LoVo (cell line): ENCODE measurements at regions not wholly inside any gene's neighbourhood (a gene's known extent, or its start where the extent isn't known, plus 50 kb on each side); places are given as distances from the start of the nearest gene placed in this dataset.

ENCODE experiments used
- DNase-seq: peaks from one replicate; pipeline ENCODE4 v3.0.0-alpha.2; 2016; ENCODE audit warnings: low spot score

- no peak for DNase-seq
These were observed 305.7 kb upstream of the BOD1L1 start for GRCh38 chr4:13933191-13933590.

DNA sequence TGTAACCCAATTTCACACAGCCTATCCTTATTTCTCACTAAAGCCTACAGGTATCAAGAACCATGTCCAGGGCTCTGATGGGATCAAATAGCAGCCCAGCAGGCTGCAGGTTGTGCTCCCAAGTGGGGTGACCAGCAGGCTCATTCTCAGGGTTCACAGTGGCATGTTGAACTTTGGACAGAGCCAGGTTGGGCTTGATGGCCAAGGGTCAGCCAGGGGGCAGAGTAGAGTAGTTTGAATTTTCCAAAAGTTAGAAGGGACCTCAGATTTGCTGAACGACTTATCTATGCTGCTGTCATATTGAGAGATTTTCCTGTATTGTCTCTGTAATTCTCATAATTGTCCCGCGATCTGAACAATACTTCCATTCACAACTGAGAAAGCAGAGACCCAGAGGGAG, 310.8 kb upstream of the BOD1L1 start:
- DNase-seq = no peak

DNA sequence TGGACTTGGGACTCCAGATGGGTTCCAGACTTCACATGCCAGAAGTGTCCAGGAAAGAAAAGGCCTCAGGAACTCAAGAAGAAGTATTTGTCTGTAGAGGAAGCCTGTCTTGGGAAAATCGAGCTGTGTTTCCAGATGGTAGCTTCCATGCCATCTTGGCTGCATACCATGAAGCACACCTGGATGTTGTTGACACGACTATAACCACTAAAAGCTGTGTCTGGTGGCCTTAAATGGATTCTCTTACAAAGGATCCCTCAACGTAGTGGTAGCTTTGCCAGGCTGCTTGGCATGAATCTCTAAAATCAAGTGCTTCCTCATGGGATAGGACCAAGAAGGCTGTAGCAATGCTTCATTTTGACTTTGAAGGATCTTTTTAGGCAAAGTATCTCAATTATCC, 313.4 kb upstream of the BOD1L1 start:
- no peak for DNase-seq

GRCh38 chr4:13942977-13943376, 315.5 kb upstream of the BOD1L1 start:
- no peak for DNase-seq

GRCh38 chr4:13944095-13944511, 316.6 kb upstream of the BOD1L1 start:
- no peak for DNase-seq

GRCh38 chr4:13947921-13948320, 320.4 kb upstream of the BOD1L1 start:
- no peak for DNase-seq

DNA sequence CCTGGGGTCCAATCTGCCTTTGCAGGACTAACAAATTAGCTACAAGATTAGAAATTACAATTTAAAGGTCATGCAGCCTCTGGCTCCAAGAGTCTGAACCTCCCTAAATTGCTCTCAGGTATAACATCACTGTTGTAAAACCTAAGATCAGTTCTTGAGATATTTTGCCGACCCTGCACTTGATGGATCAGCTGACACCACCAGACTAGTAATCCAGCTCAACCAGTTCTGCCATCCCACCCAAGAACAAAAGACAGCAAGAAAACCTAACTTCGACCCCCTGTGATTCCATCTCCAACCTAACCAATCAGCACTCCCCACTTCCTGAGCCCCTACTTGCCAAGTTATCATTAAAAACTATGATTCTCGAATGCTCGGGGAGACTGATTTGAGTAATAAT, 323.0 kb upstream of the BOD1L1 start:
- DNase-seq = no peak

- DNase-seq = no peak
These were observed 325.6 kb upstream of the BOD1L1 start for GRCh38 chr4:13953083-13953482.

DNA sequence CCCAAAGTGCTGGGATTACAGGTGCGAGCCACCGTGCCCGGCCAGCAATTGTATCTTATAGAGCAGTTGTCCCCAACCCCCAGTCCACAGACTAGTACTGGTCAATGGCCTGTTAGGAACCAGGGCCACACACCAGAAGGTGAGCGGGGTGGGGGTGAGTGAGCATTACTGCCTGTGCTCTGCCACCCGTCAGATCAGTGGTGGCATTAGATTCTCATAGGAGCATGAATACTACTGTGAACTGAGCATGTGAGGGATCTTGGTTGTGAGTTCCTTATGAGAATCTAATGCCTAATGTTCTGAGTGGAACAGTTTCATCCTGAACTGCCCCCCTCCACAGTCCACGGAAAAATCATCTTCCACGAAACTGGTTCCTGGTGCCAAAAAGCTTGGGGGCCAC, 328.0 kb upstream of the BOD1L1 start:
- no peak for DNase-seq

GRCh38 chr4:13956947-13957346, 329.4 kb upstream of the BOD1L1 start:
- DNase-seq = no peak

GRCh38 chr4:13957871-13958270, 330.3 kb upstream of the BOD1L1 start:
- no peak for DNase-seq

- no peak for DNase-seq
These were observed 336.1 kb upstream of the BOD1L1 start for GRCh38 chr4:13963601-13964000.

DNA sequence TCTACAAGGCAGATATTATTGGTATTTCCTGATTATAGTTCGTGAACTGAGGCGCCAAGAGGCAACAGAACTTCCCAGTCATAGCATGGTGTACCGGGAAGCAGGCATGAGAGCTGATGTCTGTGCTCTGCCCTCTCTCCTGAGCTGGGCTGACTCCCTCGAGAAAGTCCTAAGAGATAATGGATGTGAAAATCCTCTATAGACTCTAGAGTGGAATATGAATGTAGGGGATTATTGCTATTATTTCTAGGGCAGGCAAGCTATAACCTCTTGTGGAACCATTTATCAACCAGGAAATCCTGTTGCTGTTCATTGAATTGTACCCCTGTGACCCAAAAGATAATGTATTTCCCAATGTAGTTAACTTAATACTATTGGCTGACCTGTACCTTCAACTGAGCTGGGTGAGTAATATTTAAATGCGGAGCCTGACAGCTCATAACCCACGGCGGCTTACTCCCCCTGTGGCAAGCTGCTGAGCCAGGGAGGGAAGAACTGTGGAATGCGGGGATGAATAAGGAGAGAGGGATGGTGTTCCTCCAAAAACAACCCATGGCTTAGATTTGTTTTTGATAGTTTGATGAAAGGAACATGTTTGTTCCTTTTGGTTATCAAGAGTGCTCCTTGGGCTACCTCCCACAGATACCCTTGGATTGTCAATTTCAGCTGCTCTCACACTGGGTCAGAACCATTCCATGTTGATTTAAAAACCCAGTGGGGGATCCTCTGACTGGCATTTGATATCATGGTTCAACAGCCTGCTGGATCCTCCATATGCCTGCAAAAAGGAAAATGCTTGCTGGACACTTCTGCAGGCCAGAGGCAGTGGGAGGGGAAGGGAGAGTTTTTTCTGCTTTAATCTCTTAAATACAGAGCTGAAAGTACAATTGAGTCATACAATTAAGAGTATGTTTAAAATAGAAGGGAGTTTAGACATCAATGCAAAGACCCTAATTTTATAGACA, 339.0 kb upstream of the BOD1L1 start:
- no peak for DNase-seq

- DNase-seq = no peak
These were observed 341.2 kb upstream of the BOD1L1 start for GRCh38 chr4:13968723-13969122.

DNA sequence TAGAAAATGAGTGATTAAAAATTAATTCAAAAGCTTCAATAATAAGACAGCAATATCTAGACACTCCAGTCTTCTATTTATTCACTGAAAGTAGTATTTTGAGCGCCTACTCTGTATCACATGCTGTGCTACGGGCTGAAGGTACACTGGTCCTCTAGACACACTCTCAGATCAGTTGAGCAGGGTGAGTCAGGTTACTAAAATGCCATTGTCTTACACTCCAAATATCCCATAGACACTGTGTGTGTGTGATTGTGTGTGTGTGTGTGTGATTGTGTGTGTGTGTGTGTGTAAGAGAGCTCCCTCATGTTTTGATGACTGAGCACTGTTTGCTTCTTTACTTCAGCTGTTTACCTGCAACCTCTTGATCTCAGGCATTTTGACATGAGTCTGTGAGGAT, 342.8 kb upstream of the BOD1L1 start:
- no peak for DNase-seq

- DNase-seq = no peak
These were observed 350.2 kb upstream of the BOD1L1 start for GRCh38 chr4:13977746-13978145.

DNA sequence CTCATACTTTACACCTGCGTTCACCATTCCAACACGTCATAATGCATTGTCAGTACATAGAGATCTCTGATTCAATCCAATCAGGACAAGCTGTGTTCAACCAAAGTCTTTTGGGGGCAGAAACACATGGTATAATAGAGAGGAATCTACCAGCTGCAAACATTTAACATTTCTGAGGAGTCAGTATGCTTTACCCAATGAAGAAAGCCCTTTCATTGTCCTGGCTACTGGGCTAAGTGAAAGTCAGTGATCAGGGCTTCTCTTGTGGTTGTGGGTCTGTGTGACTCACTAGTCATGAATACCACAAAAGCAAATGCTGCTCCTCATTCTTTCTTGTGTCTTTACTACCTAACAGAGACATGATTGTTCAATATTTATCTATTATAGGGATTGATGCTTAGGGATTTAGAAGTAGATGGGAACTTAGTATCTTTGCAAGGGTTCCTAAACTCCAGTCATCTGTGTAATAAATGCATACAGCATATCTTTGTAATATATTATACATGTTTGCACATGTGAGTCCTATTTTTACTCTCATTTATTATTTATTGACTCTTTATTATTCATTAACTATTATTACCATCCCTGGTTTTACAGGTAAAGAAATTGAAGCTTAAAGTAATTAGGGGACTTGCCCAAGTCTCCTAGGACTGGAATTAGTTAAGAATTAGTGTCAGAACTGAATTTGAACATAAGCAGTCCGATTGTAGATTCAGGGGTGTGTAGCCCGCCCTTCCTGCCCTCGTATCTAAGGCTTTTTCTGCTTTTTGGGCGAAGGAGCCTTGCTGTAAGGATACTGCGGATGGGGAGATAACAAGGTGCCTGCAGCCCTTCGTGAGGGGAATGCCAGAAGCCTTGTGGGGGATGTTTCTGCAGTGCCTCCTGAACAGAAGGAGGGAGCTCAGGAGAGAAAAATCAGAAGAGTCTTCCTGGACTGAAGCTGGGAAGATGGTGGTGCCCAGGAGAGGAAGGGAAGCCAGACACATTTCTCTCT, 353.1 kb upstream of the BOD1L1 start:
- DNase-seq = peak; percentile 11

GRCh38 chr4:13981499-13981898, 354.0 kb upstream of the BOD1L1 start:
- DNase-seq = no peak

DNA sequence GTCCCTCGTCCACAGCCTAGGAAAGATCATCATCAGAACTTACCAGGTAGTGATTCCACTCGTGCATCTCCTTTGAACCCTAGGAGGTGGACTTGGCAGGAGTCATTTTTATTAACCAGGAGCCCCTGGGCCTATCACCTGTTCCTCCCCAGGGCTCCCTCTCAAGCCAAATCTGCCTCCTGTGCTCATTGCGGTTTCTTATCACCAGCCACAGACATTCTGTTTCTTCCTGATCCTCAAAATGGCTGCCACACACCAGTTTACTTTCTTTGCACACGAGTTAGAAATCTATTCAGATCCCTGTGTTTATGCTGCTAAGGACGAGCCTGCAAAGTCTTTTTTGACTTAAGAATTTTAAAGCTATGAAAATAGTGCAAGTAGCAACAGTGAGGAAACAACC, 354.5 kb upstream of the BOD1L1 start:
- DNase-seq = no peak

DNA sequence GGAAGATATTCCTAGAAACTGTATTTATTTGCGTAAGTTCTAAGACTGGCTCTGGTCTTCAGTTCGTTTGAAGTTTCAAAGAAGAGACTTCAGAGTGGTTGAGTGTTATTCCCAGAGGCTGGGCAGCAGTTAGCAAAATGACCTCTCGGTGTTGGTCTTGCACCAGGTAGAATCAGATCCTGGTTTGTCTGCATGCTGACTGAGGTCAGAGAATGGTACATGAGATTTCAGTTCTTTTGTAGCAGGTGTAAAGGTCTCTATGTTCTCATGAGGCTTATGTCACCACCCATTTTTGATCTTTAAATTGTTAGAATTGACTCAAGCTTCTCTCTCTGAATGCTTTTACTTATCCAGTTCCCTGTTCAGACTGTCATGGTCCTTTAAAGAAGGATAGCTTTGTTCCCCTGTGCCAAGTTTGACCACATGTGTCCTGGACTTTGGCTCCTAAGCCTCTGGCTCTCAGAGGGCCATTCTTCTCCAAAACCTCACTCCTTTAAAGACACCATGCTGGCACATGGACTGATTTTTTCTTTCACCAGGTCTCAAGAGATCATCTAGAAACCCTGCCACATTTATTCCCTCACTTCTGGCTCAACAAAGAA, 355.8 kb upstream of the BOD1L1 start:
- DNase-seq = peak; percentile 17

DNA sequence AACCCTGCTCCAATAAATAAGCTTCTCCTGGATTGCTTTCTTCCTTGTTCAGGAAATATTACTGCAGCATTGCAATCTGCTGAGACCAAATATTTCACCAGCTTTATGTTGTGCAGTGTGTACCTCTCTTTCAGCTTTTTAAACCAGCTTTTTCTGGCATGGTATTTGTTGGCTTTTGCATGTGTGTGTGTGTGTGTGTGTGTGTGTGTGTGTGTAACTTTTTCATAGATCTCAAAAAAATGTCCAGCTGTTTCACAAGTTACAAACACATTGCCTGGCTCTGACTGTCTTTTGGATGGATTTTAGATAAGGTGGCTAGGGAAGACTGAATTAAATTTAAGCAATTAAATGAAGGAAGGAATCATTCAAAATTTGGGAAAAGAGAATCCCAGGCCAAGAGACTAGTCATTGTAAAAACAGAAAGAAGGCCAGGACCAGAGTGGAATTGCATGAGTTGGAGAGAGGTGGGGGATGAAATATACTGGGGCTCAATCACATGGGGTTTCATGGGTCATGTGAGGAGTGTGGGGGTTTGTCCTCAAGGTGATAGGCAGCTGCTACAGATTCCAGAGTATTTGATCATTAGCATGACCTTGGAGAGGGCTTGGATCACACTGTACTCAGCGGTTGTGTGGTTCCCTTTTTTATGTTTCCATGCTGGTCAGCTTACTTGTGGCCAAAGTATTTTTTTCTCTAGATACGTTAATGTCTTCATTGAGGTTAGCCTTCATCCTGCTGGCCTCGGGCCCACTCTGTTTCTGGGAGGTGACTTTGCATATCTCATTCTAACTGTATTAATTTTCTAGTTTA, 357.7 kb upstream of the BOD1L1 start:
- no peak for DNase-seq
